BLaER1 treated with 17β-estradiol and CSF1 and Interleukin-3, amounts not matched to agents 10 nM and 100 nM (cell line): ENCODE measurements at regions not wholly inside any gene's neighbourhood (a gene's known extent, or its start where the extent isn't known, plus 50 kb on each side); places are given as distances from the start of the nearest gene placed in this dataset.

Experiments
- H3K27ac ChIP-seq, 11 experiments: shearing (Covaris generic); formaldehyde crosslinking; 2 replicates each; pipeline ENCODE4 v1.8.1; 2022
- H3K27me3 ChIP-seq, 11 experiments: shearing (Covaris generic); formaldehyde crosslinking; 2 replicates each; pipeline ENCODE4 v1.8.1; 2022
- H3K36me3 ChIP-seq, 11 experiments: shearing (Covaris generic); formaldehyde crosslinking; 2 replicates each; pipeline ENCODE4 v1.8.1; 2022
- H3K4me1 ChIP-seq, 10 experiments: shearing (Covaris generic); formaldehyde crosslinking; 2 replicates each; pipeline ENCODE4 v1.8.1; 2022
- H3K4me2 ChIP-seq, 11 experiments: shearing (Covaris generic); formaldehyde crosslinking; 2 replicates each; pipeline ENCODE4 v1.8.1; 2022
- H3K4me3 ChIP-seq, 10 experiments: shearing (Covaris generic); formaldehyde crosslinking; 2 replicates each; pipeline ENCODE4 v1.8.1; 2022
- H3K9ac ChIP-seq, 11 experiments: shearing (Covaris generic); formaldehyde crosslinking; 2 replicates each; pipeline ENCODE4 v1.8.1; 2022
- H3K9me3 ChIP-seq, 11 experiments: shearing (Covaris generic); formaldehyde crosslinking; replicated peaks in 1 of 11; 2 replicates each; pipeline ENCODE4 v1.8.1; 2022
- H4K20me1 ChIP-seq, 11 experiments: shearing (Covaris generic); formaldehyde crosslinking; 2 replicates each; pipeline ENCODE4 v1.8.1; 2022
- Cebpa-rat ChIP-seq, 11 experiments: shearing (Covaris generic); IDR thresholded peaks; 2 replicates each; pipeline ENCODE4 v1.8.1; 2022

DNA sequence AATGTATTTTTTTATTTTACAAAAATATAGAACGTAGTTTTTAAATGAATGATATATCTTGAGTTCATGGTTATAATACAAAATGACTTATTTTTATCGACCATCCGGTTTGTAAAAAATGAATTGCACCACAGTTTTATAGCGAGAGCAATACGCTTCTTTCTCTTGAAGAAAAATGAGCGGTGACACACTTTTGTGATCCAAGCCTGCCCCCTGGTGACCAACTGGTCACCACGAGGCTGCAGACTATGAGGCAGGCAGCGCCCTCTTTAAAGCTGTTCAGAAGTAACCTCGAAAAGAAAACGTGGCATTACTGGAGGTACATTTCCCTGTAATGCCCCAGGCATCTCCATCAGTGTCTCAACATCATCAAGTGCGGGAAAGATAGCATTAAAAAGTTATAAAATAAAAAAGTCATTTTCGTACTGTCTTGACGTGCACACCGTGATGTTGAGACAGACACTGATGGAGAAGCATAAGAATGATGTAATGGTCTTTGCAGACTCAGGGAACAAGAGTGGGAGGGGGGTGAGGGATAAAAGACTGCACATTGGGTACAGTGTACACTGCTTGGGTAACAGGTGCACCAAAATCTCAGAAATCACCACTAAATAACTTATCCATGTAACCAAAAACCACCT, 734.2 kb upstream of the ADAMTS5 start:
- 0 out of 22 replicates have a peak, but pooled peaks cover 0 to 5% (median 0%) of the 10 kb centered on the region in 11 experiments for H3K9me3 ChIP-seq
- H3K4me3 ChIP-seq, result no peak overlapping the region
- no peaks in the 10 kb centered on the region for H4K20me1 ChIP-seq
- no peak overlapping the region for H3K9ac ChIP-seq
- H3K27ac ChIP-seq, result no peak overlapping the region
- no peak overlapping the region for H3K4me2 ChIP-seq
- no peaks in the 10 kb centered on the region for H3K36me3 ChIP-seq
- H3K4me1 ChIP-seq, result no peaks in the 10 kb centered on the region
- TF ChIP-seq Cebpa-rat (IDR thresholded peaks at IDR 0.05), result no peak
- H3K27me3 ChIP-seq, result no peaks in the 10 kb centered on the region

DNA sequence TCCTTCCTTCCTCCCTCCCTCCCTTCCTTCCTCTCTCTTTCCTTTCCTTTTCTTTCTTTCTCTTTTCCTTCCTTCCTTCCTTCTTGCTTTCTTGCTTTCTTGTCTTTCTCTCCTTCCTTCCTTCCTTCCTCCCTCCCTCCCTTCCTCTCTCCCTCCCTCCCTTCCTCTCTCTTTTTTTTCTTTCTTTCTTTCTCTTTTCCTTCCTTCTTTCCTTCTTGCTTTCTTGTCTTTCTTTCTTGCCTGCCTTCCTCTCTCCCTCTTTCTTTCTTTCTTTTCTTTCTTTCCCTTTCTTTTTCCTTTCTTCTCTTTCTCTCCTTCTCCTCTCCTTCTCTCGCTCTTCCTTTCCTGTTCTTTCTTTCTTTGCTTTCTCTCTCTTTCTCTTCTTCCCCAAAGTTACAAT, 728.4 kb upstream of the ADAMTS5 start:
- H3K27me3 ChIP-seq, result no peaks in the 10 kb centered on the region
- H3K9me3 ChIP-seq, result no peaks in the 10 kb centered on the region
- H4K20me1 ChIP-seq, result no peaks in the 10 kb centered on the region
- no peak overlapping the region for H3K4me3 ChIP-seq
- no peak overlapping the region for H3K9ac ChIP-seq
- no peak overlapping the region for H3K4me2 ChIP-seq
- no peak for TF ChIP-seq Cebpa-rat (IDR thresholded peaks at IDR 0.05)
- H3K27ac ChIP-seq, result no peak overlapping the region
- peaks cover 0 to 7% (median 0%) of the 10 kb centered on the region in 10 experiments; a peak in 5 of 20 replicates for H3K4me1 ChIP-seq
- H3K36me3 ChIP-seq, result no peaks in the 10 kb centered on the region

- no peak for TF ChIP-seq Cebpa-rat (IDR thresholded peaks at IDR 0.05)
- peaks cover 0 to 7% (median 0%) of the 10 kb centered on the region in 10 experiments; a peak in 5 of 20 replicates for H3K4me1 ChIP-seq
Measured at GRCh38 chr21:27694667-27695066, 727.8 kb upstream of the ADAMTS5 start.

DNA sequence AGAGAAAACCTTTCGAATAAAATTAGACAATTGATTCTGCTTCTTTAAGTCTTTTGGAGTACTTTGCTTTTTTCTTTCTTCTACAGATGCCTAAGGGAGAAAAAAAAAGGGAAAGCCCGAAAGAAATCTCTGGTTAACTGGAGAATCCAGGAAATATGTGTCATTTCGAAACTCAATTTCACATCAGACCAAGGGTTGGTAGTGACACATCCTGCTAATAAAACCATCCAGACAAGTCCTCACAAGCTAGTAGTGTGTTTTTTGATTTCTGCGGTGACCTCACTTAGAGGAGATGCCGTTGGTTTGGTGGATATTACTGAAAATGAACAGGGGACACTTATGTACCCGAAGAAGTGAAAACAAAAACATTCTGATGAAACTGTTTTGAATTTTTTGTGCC, 726.5 kb upstream of the ADAMTS5 start:
- TF ChIP-seq Cebpa-rat (IDR thresholded peaks at IDR 0.05), result no peak
- H3K9me3 ChIP-seq, result peaks cover 0 to 9% (median 4%) of the 10 kb centered on the region in 11 experiments; a peak in 10 of 22 replicates
- H3K4me2 ChIP-seq, result peak overlapping the region in 1 of 11 experiments; percentile 35; a peak in 2 of 22 replicates
- no peaks in the 10 kb centered on the region for H3K27me3 ChIP-seq
- no peaks in the 10 kb centered on the region for H3K36me3 ChIP-seq
- H3K9ac ChIP-seq, result no peak overlapping the region
- H3K27ac ChIP-seq, result no peak overlapping the region
- no peak overlapping the region for H3K4me3 ChIP-seq
- peaks cover 0 to 7% (median 0%) of the 10 kb centered on the region in 10 experiments; a peak in 5 of 20 replicates for H3K4me1 ChIP-seq
- no peaks in the 10 kb centered on the region for H4K20me1 ChIP-seq

More at GRCh38 chr21:27694667-27695066, 727.8 kb upstream of the ADAMTS5 start:
- H3K9ac ChIP-seq, result no peak overlapping the region
- H4K20me1 ChIP-seq, result no peaks in the 10 kb centered on the region
- no peaks in the 10 kb centered on the region for H3K27me3 ChIP-seq
- no peak overlapping the region for H3K4me2 ChIP-seq
- H3K4me3 ChIP-seq, result no peak overlapping the region
- H3K36me3 ChIP-seq, result no peaks in the 10 kb centered on the region
- H3K27ac ChIP-seq, result no peak overlapping the region
- peaks cover 0 to 1% (median 0%) of the 10 kb centered on the region in 11 experiments; a peak in 3 of 22 replicates for H3K9me3 ChIP-seq

DNA sequence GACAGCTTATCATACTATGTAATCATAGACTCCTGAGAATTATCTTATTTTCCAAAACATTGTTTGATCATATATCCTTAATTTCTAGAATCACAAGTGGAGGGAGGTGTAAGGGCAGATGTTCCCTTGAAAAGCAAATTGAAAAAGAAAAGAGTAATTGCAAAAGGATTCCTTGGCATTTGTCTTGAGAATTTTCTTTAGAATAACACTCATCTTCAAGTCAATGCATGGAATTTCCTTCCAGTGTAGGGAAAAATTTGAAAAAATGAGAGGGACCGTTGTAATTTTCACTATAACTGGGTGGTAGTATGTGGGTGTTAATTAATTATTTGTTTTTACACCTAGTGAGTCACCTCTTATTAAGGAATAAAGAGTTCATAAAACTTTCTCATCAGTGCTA, 724.6 kb upstream of the ADAMTS5 start:
- Histone ChIP-seq H3K4me3 (no peak overlapping the region), H3K9ac (no peak overlapping the region), H3K27ac (no peak overlapping the region), H3K27me3 (no peaks in the 10 kb centered on the region), H3K36me3 (no peaks in the 10 kb centered on the region), H3K9me3 (peaks cover 0 to 9% (median 4%) of the 10 kb centered on the region in 11 experiments; a peak in 10 of 22 replicates), H3K4me1 (peaks cover 0 to 7% (median 0%) of the 10 kb centered on the region in 10 experiments; a peak in 5 of 20 replicates), H4K20me1 (no peaks in the 10 kb centered on the region), H3K4me2 (no peak overlapping the region)
- TF ChIP-seq Cebpa-rat (IDR thresholded peaks at IDR 0.05), result no peak

DNA sequence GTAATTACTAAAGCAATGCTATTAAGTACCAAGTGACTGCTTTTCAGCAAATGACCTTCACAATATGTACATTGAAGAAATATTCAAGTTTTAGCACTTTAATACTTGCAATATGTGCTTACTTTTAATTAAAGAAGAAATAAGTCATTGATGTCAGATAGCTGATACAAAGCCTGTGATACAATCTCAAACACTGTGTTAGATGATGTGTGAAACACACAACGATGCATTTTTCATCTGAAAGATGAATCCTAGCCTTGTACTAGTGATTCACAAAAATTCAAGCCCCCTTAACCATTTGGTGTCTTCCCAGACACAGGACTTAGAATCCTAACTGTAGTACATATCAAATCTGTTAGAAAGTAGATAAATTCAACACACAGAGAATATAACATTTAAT, 724.1 kb upstream of the ADAMTS5 start:
- Histone ChIP-seq H3K9me3 (peaks cover 0 to 9% (median 4%) of the 10 kb centered on the region in 11 experiments; a peak in 10 of 22 replicates), H3K36me3 (no peaks in the 10 kb centered on the region), H3K9ac (no peak overlapping the region), H3K27ac (no peak overlapping the region), H4K20me1 (no peaks in the 10 kb centered on the region), H3K4me3 (no peak overlapping the region), H3K27me3 (no peaks in the 10 kb centered on the region), H3K4me2 (no peak overlapping the region), H3K4me1 (peaks cover 0 to 7% (median 0%) of the 10 kb centered on the region in 10 experiments; a peak in 5 of 20 replicates)
- no peak for TF ChIP-seq Cebpa-rat (IDR thresholded peaks at IDR 0.05)

- Histone ChIP-seq H3K27me3 (no peaks in the 10 kb centered on the region), H3K9ac (no peak overlapping the region), H3K4me1 (peaks cover 0 to 7% (median 0%) of the 10 kb centered on the region in 10 experiments; a peak in 5 of 20 replicates), H3K4me3 (no peak overlapping the region), H4K20me1 (no peaks in the 10 kb centered on the region), H3K4me2 (no peak overlapping the region), H3K9me3 (peaks cover 0 to 9% (median 4%) of the 10 kb centered on the region in 11 experiments; a peak in 10 of 22 replicates), H3K36me3 (no peaks in the 10 kb centered on the region), H3K27ac (no peak overlapping the region)
- no peak for TF ChIP-seq Cebpa-rat (IDR thresholded peaks at IDR 0.05)
Measured at GRCh38 chr21:27690426-27690825, 723.5 kb upstream of the ADAMTS5 start.

DNA sequence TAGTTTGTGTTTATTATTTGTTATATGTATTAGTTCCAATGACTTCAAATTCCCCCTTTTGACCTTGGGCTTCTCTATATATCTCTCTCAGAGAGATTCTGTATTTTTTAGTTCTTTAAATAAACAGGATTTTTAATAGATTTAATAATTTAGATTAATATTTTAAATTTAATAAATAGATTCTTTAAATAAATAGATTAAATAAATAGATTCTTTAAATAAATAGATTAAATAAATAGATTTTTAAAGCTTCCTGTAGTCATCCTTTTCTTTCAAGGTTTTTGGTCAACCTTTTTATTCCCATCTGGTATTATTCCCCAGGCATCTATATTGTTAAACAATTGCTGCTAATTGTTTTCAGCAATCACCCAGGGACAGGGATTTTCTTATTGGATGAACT, 721.9 kb upstream of the ADAMTS5 start:
- Histone ChIP-seq H4K20me1 (no peaks in the 10 kb centered on the region), H3K27me3 (no peaks in the 10 kb centered on the region), H3K36me3 (no peaks in the 10 kb centered on the region), H3K9ac (no peak overlapping the region), H3K4me2 (no peak overlapping the region), H3K27ac (no peak overlapping the region), H3K9me3 (peaks cover 0 to 9% (median 4%) of the 10 kb centered on the region in 11 experiments; a peak in 10 of 22 replicates), H3K4me3 (no peak overlapping the region), H3K4me1 (peaks cover 0 to 7% (median 0%) of the 10 kb centered on the region in 10 experiments; a peak in 5 of 20 replicates)
- no peak for TF ChIP-seq Cebpa-rat (IDR thresholded peaks at IDR 0.05)

- H3K27ac ChIP-seq, result no peak overlapping the region; a peak in 1 of 22 replicates
- H3K9ac ChIP-seq, result no peak overlapping the region
- H3K9me3 ChIP-seq, result 0 out of 22 replicates have a peak, but pooled peaks cover 0 to 4% (median 0%) of the 10 kb centered on the region in 11 experiments
- no peaks in the 10 kb centered on the region for H3K27me3 ChIP-seq
- H3K4me1 ChIP-seq, result no peaks in the 10 kb centered on the region
- H3K4me2 ChIP-seq, result no peak overlapping the region
- no peak overlapping the region for H3K4me3 ChIP-seq
- no peaks in the 10 kb centered on the region for H4K20me1 ChIP-seq
- TF ChIP-seq Cebpa-rat (IDR thresholded peaks at IDR 0.05), result no peak
- no peaks in the 10 kb centered on the region for H3K36me3 ChIP-seq
Measured at GRCh38 chr21:27683292-27683691, 716.4 kb upstream of the ADAMTS5 start.

DNA sequence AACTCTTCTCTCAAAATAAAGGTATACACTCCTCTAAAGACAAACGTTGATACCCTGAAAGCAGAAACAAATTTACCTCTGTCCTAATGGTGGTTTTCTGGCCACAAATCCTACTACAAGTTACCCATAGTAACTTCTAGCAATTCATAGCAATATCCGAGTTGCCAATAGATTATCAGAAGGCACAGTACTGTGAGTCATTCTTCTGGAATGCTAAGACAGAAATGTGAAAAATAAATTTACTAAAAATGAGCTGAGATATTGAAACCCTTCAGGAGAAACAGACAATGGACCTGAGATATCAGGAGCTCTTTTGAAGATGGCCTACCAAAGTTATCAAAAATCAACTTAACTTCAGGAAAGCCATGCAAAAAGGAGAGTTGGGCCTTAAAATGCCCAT, 715.0 kb upstream of the ADAMTS5 start:
- H3K4me1 ChIP-seq, result no peaks in the 10 kb centered on the region
- no peak overlapping the region for H3K4me2 ChIP-seq
- H3K9ac ChIP-seq, result no peak overlapping the region
- no peak for TF ChIP-seq Cebpa-rat (IDR thresholded peaks at IDR 0.05)
- no peak overlapping the region for H3K27ac ChIP-seq
- no peaks in the 10 kb centered on the region for H4K20me1 ChIP-seq
- H3K27me3 ChIP-seq, result no peaks in the 10 kb centered on the region
- H3K4me3 ChIP-seq, result no peak overlapping the region
- 0 out of 22 replicates have a peak, but pooled peaks cover 0 to 4% (median 0%) of the 10 kb centered on the region in 11 experiments for H3K9me3 ChIP-seq
- no peaks in the 10 kb centered on the region for H3K36me3 ChIP-seq
